OCI-LY7 (cell line): ENCODE measurements at regions not wholly inside any gene's neighbourhood (a gene's known extent, or its start where the extent isn't known, plus 50 kb on each side); places are given as distances from the start of the nearest gene placed in this dataset.

Experiments
- CTCF ChIP-seq: fragments of 200-600 bp; sonication (generic); conservative IDR thresholded peaks from 2 replicates; pipeline ENCODE4 v1.5.1; 2014; ENCODE audit warnings: mild to moderate bottlenecking, antibody characterized with exemption, low read length, moderate library complexity, mixed read lengths
- EZH2phosphoT487 ChIP-seq: fragments of 200-600 bp; sonication (generic); IDR thresholded peaks from 2 replicates; pipeline ENCODE4 v1.6.1; 2018; ENCODE audit warnings: low read depth, borderline replicate concordance, mild to moderate bottlenecking, mixed run types, antibody characterized with exemption, low read length, moderate library complexity, mixed read lengths

- TF ChIP-seq CTCF: no peak
- no peak for TF ChIP-seq EZH2phosphoT487
These were observed 369.1 kb downstream of the TAF11L14 start for GRCh38 chr5:18003312-18003711.
